ENCODE measurements at regions not wholly inside any gene's neighbourhood (a gene's known extent, or its start where the extent isn't known, plus 50 kb on each side); places are given as distances from the start of the nearest gene placed in this dataset.

DNA sequence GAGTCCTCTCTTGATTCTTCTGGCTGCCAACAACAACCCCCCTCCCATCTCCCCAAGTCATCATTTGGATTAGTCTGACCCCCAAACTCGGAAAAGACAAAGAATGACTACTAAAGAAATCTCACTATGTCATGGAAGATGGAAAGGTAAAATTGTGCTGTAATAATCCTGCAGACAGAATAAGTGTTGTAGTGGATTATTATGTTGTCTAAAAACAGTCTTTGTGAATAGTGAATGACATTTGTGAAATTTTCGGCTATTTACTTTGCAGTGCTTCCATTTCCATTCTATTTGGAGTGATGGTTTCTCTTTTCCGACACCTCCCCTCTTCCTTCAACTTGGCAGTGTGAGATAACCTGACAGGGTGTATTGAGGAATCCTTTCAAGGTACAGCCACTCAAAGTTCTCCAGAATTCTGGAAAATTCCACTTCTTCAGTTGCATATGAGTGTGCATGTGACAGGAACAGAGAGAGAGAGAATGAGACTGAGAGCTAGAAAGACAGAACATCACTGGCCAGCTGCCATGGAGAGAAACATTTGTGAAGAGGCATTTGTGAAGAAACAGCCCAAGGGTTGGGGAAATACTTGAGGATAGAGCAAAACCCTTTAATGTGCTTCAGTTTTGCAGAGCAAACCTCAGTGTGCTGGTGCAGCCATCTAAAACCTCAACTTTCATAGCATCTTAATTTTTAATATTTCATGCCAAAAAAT lies 141.9 kb upstream of the DLX2 start:
- no peak overlapping the region for H3K4me3 ChIP-seq (ENCODE audit: low read depth, low read length)
- TF ChIP-seq, protein P1, sequence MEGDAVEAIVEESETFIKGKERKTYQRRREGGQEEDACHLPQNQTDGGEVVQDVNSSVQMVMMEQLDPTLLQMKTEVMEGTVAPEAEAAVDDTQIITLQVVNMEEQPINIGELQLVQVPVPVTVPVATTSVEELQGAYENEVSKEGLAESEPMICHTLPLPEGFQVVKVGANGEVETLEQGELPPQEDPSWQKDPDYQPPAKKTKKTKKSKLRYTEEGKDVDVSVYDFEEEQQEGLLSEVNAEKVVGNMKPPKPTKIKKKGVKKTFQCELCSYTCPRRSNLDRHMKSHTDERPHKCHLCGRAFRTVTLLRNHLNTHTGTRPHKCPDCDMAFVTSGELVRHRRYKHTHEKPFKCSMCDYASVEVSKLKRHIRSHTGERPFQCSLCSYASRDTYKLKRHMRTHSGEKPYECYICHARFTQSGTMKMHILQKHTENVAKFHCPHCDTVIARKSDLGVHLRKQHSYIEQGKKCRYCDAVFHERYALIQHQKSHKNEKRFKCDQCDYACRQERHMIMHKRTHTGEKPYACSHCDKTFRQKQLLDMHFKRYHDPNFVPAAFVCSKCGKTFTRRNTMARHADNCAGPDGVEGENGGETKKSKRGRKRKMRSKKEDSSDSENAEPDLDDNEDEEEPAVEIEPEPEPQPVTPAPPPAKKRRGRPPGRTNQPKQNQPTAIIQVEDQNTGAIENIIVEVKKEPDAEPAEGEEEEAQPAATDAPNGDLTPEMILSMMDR (conservative IDR thresholded peaks at IDR 0.05; ENCODE audit: low read depth, low read length), result no peak
- DNase-seq (ENCODE audit: low read depth), result no peak

DNA sequence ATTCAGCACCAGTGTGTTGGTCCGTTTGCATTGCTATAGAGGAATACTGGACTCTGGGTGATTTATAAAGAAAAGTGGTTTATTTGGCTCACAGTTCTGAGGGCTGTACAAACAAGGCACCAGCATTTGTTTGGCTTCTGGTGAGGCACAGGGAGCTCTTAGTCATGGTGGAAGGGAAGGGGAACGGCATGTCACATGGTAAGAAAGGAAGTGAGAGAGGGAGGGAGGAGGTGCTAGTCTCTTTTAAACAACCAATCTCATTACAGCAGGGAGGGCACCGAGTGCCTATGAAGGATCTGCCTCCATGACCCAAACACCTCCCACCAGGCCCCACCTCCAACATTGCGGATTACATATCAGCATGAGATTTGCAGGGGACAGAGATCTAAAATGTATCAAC lies 143.9 kb upstream of the DLX2 start:
- H3K4me3 ChIP-seq (ENCODE audit: low read depth, low read length), result no peak overlapping the region
- DNase-seq (ENCODE audit: low read depth), result no peak
- TF ChIP-seq, protein P1 (conservative IDR thresholded peaks at IDR 0.05; ENCODE audit: low read depth, low read length), result no peak

DNA sequence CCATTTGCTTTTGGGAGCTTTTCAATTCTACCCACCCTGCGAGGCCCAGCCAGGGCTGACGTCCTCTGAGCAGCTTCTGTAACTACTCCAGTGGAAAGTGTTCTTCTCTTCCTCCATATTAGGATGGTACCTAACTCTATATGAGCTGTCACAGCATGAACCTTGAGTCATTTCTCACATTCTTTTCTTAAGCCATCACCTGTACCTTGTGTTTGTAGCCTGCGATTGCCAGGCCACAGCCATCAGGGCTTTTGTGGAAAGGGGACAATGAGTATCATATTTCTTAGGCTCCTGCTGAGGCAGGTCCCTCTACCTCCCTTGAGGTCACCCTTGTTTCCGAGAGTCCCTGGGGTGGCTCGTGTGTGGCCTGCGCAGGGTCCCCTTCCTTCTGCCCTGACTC lies 144.5 kb upstream of the DLX2 start:
- H3K4me3 ChIP-seq (ENCODE audit: low read depth, low read length), result no peak overlapping the region
- TF ChIP-seq, protein P1 (conservative IDR thresholded peaks at IDR 0.05; ENCODE audit: low read depth, low read length), result no peak
- no peak for DNase-seq (ENCODE audit: low read depth)

DNA sequence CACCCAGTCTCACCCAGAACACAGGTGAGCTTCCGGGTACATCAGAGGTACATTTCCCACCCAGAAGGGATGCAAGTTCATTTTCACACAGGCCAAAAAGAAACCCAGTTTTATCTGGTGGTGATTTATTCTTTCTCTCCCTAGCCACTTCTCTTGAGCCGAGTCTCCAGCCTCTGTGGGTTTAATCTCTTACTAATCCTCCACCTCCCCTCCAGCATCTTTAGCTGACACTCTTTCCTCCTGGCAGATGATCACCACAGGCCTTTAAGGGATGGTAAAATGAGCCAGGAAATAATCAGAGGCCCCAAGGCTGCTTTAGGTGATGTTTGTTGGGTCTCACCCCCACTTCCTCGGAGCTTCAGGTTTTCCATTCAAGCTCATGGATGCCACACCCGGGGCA lies 145.7 kb upstream of the DLX2 start:
- H3K4me3 ChIP-seq (ENCODE audit: low read depth, low read length), result no peak overlapping the region
- TF ChIP-seq, protein P1 (conservative IDR thresholded peaks at IDR 0.05; ENCODE audit: low read depth, low read length), result no peak
- no peak for DNase-seq (ENCODE audit: low read depth)

DNA sequence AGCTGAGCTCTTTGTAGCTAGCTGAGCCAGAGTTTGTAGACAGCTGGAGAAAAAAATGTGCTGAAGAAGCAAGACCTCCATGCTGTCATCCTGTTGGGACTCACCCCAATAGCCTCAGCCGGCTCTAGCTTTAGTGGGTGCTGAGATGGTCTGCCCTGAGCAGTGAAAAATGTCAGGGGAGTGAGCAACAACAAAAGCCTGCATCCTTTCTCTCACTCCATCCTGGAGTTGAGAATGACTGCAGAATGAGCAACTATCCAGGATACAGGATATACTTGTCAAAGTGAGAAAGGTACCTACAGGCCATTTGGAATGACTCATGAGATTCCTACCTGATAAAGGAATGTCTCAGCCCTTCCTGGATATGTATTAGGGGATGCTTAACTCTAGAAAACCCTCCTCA lies 146.1 kb upstream of the DLX2 start:
- TF ChIP-seq, protein P1 (conservative IDR thresholded peaks at IDR 0.05; ENCODE audit: low read depth, low read length), result no peak
- DNase-seq (ENCODE audit: low read depth), result no peak
- H3K4me3 ChIP-seq (ENCODE audit: low read depth, low read length), result no peak overlapping the region

DNA sequence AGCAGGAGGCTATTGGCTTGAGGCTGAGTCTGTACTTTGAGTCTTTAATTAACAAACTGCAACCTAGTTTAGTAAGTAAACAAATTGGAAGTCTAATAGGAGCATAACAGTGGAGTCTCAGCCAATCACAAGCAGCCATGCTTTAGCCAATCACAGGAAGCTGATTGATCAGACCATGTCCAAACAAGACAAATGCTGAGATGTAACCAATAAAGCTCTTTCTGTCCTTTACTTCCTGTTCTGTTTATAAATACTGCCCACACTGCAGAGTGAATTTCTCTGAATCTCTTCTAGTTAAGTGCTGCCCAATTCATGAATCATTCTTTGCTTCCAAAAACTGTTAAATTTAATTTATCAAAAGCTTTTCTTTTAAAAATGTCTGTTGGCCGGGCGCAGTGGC lies 146.6 kb upstream of the DLX2 start:
- TF ChIP-seq, protein P1 (conservative IDR thresholded peaks at IDR 0.05; ENCODE audit: low read depth, low read length), result no peak
- H3K4me3 ChIP-seq (ENCODE audit: low read depth, low read length), result no peak overlapping the region
- no peak for DNase-seq (ENCODE audit: low read depth)

DNA sequence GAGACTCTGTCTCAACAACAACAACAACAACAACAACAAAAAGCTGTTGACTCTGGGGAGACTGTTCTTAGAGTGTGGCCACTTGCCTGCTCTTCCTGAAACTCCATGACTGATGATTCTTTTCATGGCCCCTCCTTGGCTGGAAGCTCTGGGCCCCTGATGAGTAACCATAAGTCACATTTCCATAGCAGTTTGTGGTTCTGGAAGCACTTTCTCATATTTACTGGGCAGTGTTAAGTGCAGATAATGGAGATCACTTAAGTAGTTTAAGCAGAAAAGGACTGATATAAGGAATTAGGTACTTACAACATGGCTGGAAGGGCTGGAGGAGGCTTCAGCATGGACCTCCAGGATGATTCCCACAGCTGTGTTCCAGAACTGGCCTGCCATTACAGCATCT lies 147.3 kb upstream of the DLX2 start:
- TF ChIP-seq, protein P1 (conservative IDR thresholded peaks at IDR 0.05; ENCODE audit: low read depth, low read length), result no peak
- H3K4me3 ChIP-seq (ENCODE audit: low read depth, low read length), result no peak overlapping the region
- DNase-seq (ENCODE audit: low read depth), result no peak
